OCI-LY3 (cell line): ENCODE measurements at regions not wholly inside any gene's neighbourhood (a gene's known extent, or its start where the extent isn't known, plus 50 kb on each side); places are given as distances from the start of the nearest gene placed in this dataset.

Experiments
- EZH2phosphoT487 ChIP-seq: fragments of 200-600 bp; shearing (Covaris generic); IDR thresholded peaks from 2 replicates; pipeline ENCODE4 v1.6.1; 2018; ENCODE audit warnings: antibody characterized with exemption, mixed run types, low read depth
- TF ChIP-seq, protein P1 (sequence below): fragments of 200-600, 300-600 bp; sonication (generic); IDR thresholded peaks from 2 replicates; pipeline ENCODE4 v1.5.1; 2014; ENCODE audit warnings: antibody characterized with exemption, low read length, low read depth

DNA sequence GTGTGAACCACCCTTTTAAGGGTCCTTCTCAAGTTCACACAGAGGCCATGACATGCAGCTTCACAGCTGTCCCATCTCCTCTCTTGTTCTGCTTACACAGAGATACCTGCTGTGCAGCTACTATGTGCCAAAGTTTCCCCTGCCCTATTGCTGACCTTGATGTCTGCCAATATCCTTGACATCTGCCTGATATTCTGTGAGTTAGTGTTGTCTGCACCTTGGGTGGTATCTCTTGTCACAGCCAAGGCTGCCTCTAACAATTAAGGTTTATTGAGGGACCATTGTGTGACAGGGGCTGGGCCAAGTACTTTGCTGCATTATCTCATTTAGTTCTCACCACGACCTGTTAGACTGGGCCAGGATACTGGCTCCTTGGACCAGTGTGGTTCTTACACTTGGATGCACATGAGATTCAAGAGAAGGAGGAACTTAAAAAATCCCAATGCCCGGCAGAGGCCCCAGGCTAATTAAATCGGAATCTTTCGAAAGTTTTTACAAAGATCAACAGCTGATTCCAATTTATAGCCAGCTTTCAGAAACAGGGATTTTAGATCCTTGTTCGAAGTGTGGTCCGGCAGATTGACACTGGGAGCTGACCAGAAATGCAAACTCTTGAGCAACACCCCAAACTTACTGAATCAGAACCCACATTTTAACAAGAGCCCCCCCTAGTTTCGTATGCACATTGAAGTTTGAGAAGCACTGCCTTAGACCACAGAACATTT, 178.6 kb downstream of the SATB1 start:
- TF ChIP-seq, protein P1, sequence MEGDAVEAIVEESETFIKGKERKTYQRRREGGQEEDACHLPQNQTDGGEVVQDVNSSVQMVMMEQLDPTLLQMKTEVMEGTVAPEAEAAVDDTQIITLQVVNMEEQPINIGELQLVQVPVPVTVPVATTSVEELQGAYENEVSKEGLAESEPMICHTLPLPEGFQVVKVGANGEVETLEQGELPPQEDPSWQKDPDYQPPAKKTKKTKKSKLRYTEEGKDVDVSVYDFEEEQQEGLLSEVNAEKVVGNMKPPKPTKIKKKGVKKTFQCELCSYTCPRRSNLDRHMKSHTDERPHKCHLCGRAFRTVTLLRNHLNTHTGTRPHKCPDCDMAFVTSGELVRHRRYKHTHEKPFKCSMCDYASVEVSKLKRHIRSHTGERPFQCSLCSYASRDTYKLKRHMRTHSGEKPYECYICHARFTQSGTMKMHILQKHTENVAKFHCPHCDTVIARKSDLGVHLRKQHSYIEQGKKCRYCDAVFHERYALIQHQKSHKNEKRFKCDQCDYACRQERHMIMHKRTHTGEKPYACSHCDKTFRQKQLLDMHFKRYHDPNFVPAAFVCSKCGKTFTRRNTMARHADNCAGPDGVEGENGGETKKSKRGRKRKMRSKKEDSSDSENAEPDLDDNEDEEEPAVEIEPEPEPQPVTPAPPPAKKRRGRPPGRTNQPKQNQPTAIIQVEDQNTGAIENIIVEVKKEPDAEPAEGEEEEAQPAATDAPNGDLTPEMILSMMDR = peak; percentile 16; the same call in 1 of the 2 replicates
- no peak for TF ChIP-seq EZH2phosphoT487
